Cardiac septum (tissue), 1 donor: ENCODE measurements at regions not wholly inside any gene's neighbourhood (a gene's known extent, or its start where the extent isn't known, plus 50 kb on each side); places are given as distances from the start of the nearest gene placed in this dataset.
"Not testable (repeated sequence)": the region's sequence is repeated elsewhere in the genome, so short reads cannot be mapped to it uniquely, and the experiment has no call there.

Source experiments
- DNase-seq: peaks from one replicate; pipeline ENCODE4 v3.0.0-alpha.2; 2020; ENCODE audit warnings: low spot score
- intact Hi-C: fragments of 100-400 bp; cut with DNase I; formaldehyde crosslinking; loops from one replicate; pipeline ENCODE4 v1.14.0; 2022
- donor health status: DM: no; HTN: no; CAD: no.

DNA sequence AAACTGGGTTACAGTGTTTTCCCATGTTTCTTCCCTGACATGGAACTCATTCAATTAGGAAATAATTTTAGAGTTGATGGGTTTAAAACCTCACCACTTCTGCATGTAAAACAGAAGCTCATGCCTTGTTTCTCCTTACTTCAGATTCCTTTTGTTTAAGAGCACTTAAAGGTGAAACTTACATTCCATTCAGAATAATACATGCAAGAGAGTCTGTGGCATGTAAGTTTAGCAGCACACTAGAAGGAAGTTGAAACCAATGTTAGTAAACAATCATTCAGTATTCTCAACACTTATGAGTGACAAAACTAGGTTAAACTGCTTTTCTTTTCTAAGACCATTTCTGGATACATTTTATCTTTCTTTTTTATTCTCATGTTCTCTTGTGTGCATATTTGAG, 495.6 kb upstream of the PTCHD4 start:
- no peak for DNase-seq
- intact Hi-C loops, result no loop called here

- intact Hi-C loops, result no loop called here
- no peak for DNase-seq
Observed at GRCh38 chr6:48597951-48598350, 487.0 kb upstream of the PTCHD4 start.

DNA sequence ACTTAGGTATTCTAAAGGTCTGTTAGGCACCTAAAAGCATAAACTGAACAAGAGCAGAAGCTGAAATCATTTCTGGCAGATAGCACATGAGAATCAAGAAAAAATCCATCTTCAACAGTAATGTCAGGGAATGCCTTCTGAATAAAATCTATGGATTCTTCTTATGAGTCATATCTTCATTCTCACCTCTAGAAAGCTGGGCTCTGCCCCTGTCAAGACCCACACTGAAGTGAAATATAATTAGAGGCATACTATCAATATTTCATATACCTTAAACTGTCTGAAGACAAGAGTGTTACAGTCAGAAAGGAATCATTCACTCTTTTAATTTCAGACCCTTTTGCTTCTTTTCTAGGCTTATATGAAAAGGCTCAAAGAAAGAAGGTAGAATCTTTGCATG, 485.8 kb upstream of the PTCHD4 start:
- intact Hi-C loops, result no loop called here
- no peak for DNase-seq

DNA sequence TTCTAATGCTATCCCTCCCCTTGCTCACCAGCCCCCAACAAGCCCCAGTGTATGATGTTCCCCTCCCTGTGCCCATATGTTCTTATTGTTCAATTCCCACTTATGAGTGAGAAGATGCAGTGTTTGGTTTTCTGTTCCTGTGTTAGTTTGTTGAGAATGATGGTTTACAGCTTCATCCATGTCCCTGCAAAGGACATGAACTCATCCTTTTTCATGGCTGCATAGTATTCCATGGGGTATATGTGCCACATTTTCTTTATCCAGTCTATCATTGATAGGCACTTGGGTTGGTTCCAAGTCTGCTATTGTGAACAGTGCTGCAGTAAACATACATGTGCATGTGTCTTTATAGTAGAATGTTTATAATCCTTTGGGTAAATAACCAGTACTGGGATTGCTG, 480.2 kb upstream of the PTCHD4 start:
- DNase-seq, intact Hi-C loops: not testable (repeated sequence)

- DNase-seq, result no peak
- intact Hi-C loops, result no loop called here
Observed at GRCh38 chr6:48584846-48585245, 473.8 kb upstream of the PTCHD4 start.

DNA sequence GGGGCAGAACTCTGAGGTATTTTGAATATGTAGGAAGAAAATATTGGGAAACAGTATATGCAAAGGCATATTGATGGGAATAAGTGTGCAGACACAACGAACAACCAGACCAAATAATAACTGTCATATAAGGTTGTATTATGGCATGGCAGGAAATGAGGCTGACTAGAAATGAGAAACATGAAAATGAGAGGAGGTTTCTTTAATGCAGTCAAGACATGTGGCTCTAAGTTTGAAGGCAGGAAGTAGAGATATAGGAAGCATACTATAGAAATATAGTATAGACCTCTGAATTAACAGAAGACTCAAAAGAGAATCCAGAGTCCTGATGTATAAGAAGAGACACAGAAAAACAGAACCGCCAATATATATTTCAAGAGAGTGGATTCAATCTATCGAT, 459.7 kb upstream of the PTCHD4 start:
- no peak for DNase-seq
- intact Hi-C loops, result no loop called here

DNA sequence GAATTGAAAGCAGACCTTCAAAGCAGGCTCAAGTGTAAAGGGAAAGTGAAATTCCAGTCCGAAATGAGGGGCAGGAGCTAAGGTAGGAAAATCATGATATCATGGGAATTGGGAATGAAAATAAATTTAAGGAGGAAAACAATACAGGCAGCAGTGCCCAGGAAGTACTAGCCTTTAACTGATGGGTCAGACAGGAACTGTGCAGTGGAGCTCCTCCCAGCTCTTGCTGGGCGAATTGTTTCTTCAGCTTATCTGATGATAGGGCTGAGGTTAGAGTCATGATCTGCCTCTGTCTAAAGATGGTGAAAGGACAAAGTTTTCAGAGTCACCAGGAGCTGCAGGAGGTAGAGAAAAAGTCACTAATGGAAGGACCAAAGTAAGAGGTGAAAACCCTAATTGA, 457.9 kb upstream of the PTCHD4 start:
- intact Hi-C loops, result no loop called here

GRCh38 chr6:48567016-48567415, 456.0 kb upstream of the PTCHD4 start:
- intact Hi-C loops, result no loop called here
- DNase-seq, result no peak

More for the DNA sequence above, 457.9 kb upstream of the PTCHD4 start:
- no peak for DNase-seq

DNA sequence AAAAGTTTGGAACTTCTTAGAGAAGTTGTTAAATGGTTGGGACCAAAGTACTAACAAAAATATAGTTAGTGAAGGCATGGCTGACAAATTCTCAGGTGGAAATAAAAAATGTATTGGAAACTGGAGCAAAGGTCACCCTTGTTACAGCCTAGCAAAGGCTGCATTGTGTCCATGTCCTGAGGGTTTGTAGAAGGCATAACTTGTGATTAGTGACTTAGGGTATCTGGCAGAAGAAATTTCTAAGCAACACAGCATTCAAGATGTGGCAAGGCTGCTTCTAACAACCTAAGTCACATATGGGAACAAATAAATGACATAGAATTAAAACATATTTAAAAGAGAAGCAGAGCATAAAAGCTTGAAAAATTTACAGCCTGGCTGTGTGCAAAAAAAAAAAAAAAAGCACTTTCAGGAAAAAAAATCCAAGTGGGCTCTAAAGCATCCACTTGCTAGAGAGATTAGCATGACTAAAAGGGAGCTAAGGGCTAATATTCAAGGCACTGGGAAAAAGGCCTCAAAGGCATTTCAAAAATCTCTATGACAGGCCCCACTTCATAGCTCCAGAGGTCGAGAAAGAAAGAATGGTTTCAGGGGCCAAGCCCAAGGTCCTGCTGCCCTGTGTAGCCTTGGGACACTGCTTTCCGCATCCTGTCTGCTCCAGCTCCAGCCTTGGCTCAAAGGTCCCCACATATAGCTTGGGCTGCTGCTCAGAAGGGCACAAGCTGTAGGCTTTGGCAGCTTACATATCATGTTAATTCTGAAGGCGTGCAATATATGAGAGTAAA, 453.2 kb upstream of the PTCHD4 start:
- DNase-seq, result no peak
- intact Hi-C loops, result no loop called here

DNA sequence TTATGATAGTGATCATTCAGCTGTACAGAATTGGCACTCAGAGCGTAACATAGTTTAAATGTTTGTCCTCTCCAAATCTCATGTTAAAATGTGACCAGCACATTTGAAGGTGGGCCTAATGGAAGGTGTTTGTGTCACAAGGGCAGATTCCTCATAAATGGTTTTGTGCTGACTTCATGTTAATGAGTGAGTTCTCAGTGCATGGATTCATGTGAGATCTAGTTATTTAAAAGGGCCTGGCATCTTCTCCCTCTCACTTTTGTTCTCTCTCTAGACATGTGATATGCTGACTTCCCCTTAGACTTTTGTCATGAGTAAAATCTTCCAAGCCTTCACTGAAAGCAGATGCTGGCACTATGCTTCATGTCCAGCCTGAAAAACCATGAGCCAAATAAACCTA, 452.4 kb upstream of the PTCHD4 start:
- DNase-seq, result no peak
- intact Hi-C loops, result no loop called here

DNA sequence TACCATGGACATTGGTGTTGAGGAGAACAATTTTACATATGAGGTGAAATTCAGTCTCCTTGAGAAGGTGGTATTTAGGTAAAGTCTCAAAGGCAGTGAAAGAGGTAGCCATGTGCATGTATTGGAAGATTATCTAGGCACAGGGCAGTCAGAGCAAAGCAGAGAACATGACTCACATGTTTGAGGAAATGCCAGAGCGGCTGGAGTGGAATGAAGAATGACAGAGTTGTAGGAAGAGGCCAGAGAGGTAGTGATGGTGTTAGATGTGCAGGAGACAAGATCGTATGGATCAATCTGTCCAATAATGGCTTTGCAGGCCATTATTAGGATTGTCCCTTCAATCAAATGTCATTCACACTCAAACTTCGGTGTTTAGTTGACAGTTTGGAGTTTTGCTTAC, 449.4 kb upstream of the PTCHD4 start:
- intact Hi-C loops, result no loop called here

DNA sequence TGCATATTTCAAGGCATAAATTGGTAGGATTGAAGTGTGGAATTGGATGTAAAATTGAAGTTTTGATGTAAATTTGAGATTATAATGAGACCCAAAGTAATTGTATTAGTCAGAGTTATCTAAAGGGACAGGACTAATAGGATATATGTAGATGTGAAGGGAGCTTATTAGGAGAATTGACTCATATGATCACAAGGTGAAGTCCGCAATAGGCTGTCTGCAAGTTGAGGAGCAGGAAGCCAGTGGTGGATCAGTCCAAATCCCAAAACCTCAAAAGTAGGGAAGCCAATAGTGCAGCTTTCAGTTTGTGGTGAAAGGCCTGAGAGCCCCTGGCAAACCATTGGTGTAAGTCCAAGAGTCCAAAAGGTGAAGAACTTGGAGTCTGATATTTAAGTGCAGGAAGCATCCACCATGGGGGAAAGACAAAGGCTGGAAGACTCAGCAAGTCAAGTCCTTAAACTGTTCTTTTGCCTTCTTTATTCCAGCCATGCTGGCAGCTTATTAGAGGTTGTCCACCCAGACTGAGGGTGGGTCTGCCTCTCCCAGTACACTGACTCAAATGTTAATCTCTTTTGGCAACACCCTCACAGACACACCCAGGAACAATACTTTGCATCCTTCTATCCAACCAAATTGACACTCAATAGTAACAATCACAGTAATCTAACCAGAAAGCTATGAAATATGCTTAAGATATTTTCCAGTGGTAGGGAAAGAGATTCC, 442.6 kb upstream of the PTCHD4 start:
- no peak for DNase-seq
- intact Hi-C loops, result no loop called here

More for the DNA sequence above, 449.4 kb upstream of the PTCHD4 start:
- DNase-seq, result no peak

- intact Hi-C loops, result no loop called here
- no peak for DNase-seq
Observed at GRCh38 chr6:48552905-48553304, 441.9 kb upstream of the PTCHD4 start.

DNA sequence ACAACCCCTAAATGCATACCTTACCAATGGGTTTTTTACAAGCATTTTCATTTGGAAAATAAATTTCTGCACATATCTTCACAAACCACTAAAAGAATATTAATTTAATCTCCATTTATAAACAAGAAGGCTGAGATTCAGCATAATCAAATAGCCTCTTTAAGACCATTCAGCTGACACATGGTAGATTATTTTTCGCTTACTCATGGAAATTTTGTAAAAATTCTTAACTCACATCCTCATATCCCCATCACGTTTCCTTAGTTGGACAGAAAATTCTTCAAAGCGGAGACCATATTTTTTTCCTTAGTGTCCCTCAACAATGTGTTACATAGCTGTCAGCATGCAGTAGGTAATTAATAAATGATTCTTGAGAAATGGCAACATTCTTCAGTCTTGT, 439.6 kb upstream of the PTCHD4 start:
- DNase-seq, result no peak
- intact Hi-C loops, result no loop called here

DNA sequence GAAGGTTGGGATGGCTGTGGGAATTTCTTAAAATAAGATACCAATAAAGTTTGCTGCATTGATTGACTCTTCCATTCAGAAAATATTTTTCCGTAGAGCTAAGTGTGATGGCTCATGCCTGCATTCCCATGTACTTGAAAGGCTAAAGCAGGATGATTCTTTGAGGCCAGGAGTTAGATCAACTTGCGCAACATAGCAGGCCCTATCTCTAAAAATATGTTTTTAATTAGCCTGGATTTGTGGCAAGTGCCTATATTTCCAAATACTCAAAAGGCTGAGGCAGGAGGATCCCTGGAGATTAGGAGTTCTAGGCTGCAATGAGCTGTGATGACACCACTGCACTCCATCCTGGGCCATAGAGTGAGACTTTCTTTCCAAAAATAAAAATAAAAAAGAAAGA, 431.2 kb upstream of the PTCHD4 start:
- no peak for DNase-seq
- intact Hi-C loops, result no loop called here

DNA sequence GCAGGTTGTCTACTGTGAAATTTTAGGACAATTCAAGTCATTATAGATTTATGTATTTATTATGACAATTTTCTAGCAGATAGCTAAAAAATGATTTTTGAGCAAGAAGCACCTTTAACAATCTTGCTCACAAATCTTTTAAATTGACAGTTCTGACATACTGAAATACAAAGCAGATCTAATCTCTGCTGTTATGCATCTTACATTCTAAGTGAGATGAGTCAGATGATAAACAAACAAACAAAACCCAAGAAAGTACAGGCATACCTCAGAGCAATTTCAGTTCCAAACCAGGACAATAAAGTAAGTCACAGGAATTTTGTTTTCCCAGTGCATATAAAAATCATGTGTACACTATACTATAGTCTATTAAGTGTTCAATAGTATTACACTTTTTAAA, 430.7 kb upstream of the PTCHD4 start:
- intact Hi-C loops, result no loop called here
- no peak for DNase-seq

- intact Hi-C loops, result no loop called here
- no peak for DNase-seq
Observed at GRCh38 chr6:48535582-48536009, 424.6 kb upstream of the PTCHD4 start.

DNA sequence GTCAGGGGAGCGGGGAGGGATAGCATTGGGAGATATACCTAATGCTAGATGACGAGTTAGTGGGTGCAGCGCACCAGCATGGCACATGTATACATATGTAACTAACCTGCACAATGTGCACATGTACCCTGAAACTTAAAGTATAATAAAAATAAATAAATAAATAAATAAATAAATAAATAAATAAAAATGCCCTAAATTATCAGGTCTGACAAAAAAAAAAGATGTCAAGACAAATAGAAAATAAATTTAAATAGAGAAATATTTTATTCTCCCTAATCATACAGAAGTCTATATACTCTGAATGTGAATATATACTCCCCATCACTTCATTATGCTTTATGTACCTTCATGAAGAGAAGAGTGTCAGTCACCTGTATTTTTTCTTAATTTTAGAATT, 420.0 kb upstream of the PTCHD4 start:
- intact Hi-C loops, DNase-seq: not testable (repeated sequence)

- intact Hi-C loops, result no loop called here
- no peak for DNase-seq
Observed at GRCh38 chr6:48525849-48526248, 414.9 kb upstream of the PTCHD4 start.

GRCh38 chr6:48520951-48521350, 410.0 kb upstream of the PTCHD4 start:
- intact Hi-C loops, result no loop called here
- DNase-seq, result no peak

DNA sequence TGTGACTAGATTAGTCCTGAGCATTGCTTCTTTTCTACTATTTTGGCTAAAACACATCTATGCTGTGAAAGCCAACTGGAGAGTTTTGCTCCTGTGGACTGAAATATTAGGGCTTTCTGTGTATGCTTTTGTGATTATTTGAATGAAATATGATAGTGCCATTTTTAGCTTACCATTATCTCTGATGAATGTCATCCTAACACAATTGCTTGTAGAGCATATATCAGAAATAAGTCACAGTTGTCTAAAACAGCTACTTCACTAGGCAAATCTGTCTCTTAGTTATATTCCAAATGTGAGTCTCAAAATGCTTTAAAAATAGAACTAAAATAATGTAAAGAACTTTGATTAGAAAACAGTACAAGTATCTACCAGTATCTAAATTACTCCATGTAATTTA, 401.4 kb upstream of the PTCHD4 start:
- DNase-seq, result no peak
- intact Hi-C loops, result no loop called here
